Body of pancreas (tissue), 4 donors: ENCODE measurements at regions not wholly inside any gene's neighbourhood (a gene's known extent, or its start where the extent isn't known, plus 50 kb on each side); places are given as distances from the start of the nearest gene placed in this dataset.

Experiments
- ATAC-seq: fragments of 150-250 bp; one replicate; pipeline ENCODE4 v1.9.1; 2016
- DNase-seq, 4 donors: peaks; one replicate each; pipeline ENCODE4 v3.0.0-alpha.2; 2019
- H3K27ac ChIP-seq, 4 donors: fragments of 200-600 bp; sonication (generic); 1 replicate in 3 of 4; 2 replicates in 1 of 4; pipeline versions ENCODE4 v1.5.1 to v1.6.1; 2016 to 2019; ENCODE audit warnings: mild to moderate bottlenecking in 1 of 4, mixed read lengths in 1 of 4, moderate library complexity in 1 of 4
- H3K27me3 ChIP-seq, 2 donors: fragments of 200-600 bp; sonication (generic); one replicate each; pipeline ENCODE4 v1.6.0; 2016; ENCODE audit warnings: mild to moderate bottlenecking in 1 of 2
- H3K36me3 ChIP-seq, 2 donors: fragments of 200-600 bp; sonication (generic); replicated peaks in 1 of 2; 2 replicates each; pipeline ENCODE4 v1.5.1; 2016; ENCODE audit warnings: low read depth in 2 of 2; ENCODE audit not compliant: insufficient read depth in 1 of 2
- H3K4me1 ChIP-seq: fragments of 200-600 bp; sonication (generic); one replicate; pipeline ENCODE4 v1.6.0; 2016
- H3K4me3 ChIP-seq, 2 donors: fragments of 200-600 bp; sonication (generic); 1 replicate in 1 of 2; 2 replicates in 1 of 2; pipeline ENCODE4 v1.5.1; 2016 to 2019
- H3K9me3 ChIP-seq, 3 donors: fragments of 200-600 bp; sonication (generic); 1 replicate in 2 of 3; 2 replicates in 1 of 3; pipeline ENCODE4 v1.5.1; 2016
- POLR2A ChIP-seq, 3 donors: fragments of 450-650 bp; IDR thresholded peaks; one replicate each; pipeline ENCODE4 v1.6.1; 2016; ENCODE audit warnings: antibody characterized with exemption in 3 of 3, mild to moderate bottlenecking in 2 of 3
- WGBS, 2 donors: methylation state at CpG; one replicate each; pipeline ENCODE4 v1.1.5; 2017; 5-methylcytosine and 5-hydroxymethylcytosine counted together
- intact Hi-C: fragments of 100-400 bp; cut with DNase I; formaldehyde crosslinking; loops from one replicate; pipeline ENCODE4 v1.15.1; 2023
- TF ChIP-seq, protein P1 (sequence below), 7 experiments: fragments of 450-650 bp in 4 of 7; fragments of 200-600 bp in 3 of 7; sonication (generic) in 3 of 7; IDR thresholded peaks; one replicate each; pipeline ENCODE4 v1.5.1; 2016 to 2019; ENCODE audit warnings: antibody characterized with exemption in 7 of 7

DNA sequence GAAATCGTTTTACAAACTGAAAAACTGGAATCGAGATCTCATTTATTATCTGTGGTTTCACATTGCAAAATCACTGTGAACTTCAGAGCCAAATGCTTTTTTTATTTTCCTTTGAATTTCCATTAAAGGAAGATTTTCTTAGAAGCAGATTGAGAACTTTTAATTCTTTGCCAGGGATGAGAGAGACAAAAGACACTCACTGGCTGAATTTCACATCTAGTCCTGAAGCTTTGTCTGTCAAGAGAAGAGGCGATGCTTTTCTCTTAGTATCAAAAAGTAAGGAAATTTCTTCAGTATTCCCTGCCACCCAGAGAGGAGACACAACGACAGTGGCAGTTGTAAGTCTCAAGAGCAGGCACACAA is 141.8 kb downstream of the TMEM200A start:
- DNase-seq, result no peak
- WGBS, 2 donors, result 47 to 53% methylated on average over 4 of the region's 4 CpGs

DNA sequence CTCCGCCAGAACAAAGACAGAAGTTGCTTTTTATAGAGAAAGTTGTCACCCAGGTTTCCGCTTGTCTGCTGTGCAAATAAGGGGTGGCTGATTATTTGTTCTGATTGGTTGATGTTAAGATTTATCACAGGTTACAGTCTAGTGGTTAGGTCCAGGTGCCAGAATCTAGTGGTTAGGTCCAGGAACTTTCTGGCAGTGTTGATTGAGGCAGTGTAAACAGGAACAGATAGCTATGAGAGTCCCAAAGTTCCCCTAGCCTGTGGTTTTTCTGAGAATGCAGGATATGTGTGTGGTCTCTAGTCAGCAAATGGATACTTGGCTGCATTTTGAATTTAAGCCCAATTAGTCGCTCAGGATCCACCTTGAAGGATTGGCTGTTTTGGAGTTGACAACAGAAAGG is 148.0 kb downstream of the TMEM200A start:
- Histone ChIP-seq H3K36me3 (no peaks in the 10 kb centered on the region), H3K9me3 (no peaks in the 10 kb centered on the region), H3K4me3 (no peak overlapping the region), H3K27me3 (no peaks in the 10 kb centered on the region), H3K27ac (no peak overlapping the region), H3K4me1 (no peaks in the 10 kb centered on the region)
- intact Hi-C loops, result no loop called here
- DNase-seq (peak in 1 of 4 donors; percentile 17), ATAC-seq (peak; percentile 35)
- no peak for TF ChIP-seq POLR2A (IDR thresholded peaks at IDR 0.05)
- TF ChIP-seq, protein P1, sequence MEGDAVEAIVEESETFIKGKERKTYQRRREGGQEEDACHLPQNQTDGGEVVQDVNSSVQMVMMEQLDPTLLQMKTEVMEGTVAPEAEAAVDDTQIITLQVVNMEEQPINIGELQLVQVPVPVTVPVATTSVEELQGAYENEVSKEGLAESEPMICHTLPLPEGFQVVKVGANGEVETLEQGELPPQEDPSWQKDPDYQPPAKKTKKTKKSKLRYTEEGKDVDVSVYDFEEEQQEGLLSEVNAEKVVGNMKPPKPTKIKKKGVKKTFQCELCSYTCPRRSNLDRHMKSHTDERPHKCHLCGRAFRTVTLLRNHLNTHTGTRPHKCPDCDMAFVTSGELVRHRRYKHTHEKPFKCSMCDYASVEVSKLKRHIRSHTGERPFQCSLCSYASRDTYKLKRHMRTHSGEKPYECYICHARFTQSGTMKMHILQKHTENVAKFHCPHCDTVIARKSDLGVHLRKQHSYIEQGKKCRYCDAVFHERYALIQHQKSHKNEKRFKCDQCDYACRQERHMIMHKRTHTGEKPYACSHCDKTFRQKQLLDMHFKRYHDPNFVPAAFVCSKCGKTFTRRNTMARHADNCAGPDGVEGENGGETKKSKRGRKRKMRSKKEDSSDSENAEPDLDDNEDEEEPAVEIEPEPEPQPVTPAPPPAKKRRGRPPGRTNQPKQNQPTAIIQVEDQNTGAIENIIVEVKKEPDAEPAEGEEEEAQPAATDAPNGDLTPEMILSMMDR (IDR thresholded peaks at IDR 0.05), result no peak
- WGBS, 2 donors, result 22% methylated on average over 3 of the region's 3 CpGs

More for the DNA sequence above, 141.8 kb downstream of the TMEM200A start:
- intact Hi-C loops, result no loop called here
- Histone ChIP-seq H3K9me3 (no peaks in the 10 kb centered on the region), H3K4me3 (no peak overlapping the region), H3K4me1 (no peaks in the 10 kb centered on the region), H3K27me3 (no peaks in the 10 kb centered on the region), H3K27ac (no peak overlapping the region), H3K36me3 (no peaks in the 10 kb centered on the region)
- ATAC-seq, result no peak
- no peak for TF ChIP-seq POLR2A (IDR thresholded peaks at IDR 0.05)
- TF ChIP-seq, protein P1 (IDR thresholded peaks at IDR 0.05), result no peak

DNA sequence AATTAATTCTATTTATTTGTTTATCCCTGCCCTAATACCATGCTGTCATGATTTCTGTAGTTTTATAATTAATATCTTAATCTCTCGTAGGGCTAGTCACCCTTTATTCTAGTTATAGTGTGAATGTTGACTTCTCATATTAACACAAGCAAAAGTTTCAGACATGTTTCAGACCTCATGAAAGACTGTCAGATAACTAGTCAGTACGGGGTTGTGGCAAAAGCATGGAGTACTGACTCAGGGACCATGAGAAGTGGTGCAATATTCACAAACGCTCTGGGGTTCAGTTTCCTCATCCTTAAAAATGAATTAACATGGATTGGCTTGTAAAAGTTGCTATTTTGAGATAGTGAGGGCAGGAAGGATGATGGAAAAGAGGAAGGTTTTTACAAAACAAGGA is 148.9 kb downstream of the TMEM200A start:
- ATAC-seq, result no peak
- TF ChIP-seq POLR2A (IDR thresholded peaks at IDR 0.05), result no peak
- TF ChIP-seq, protein P1 (IDR thresholded peaks at IDR 0.05), result no peak
- H3K9me3 ChIP-seq, result no peaks in the 10 kb centered on the region
- DNase-seq, result no peak
- intact Hi-C loops, result no loop called here
- WGBS, 2 donors, result 47 to 68% methylated on average over 3 of the region's 3 CpGs
- no peaks in the 10 kb centered on the region for H3K4me1 ChIP-seq
- no peak overlapping the region for H3K27ac ChIP-seq
- H3K36me3 ChIP-seq, result no peaks in the 10 kb centered on the region
- no peak overlapping the region for H3K4me3 ChIP-seq
- H3K27me3 ChIP-seq, result no peaks in the 10 kb centered on the region

DNA sequence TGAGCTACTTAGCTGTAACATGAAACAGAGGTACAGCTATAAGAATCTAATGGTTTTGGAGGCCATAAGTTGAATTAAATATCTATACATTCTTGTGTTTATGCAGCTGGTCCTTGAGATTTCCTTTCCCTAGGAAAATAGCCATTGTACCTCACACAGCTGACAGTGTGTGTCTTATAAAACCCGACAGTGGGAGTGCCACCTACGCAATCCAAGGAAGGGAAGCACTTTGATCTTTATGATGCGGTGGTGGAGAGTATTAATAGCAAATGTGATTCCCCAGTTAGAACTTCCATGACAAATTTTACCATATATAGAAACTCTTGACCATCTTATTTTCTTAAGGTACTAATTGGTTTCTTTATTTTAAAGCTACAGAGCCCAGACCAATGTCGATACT is 149.5 kb downstream of the TMEM200A start:
- Histone ChIP-seq H3K4me3 (no peak overlapping the region), H3K9me3 (no peaks in the 10 kb centered on the region), H3K4me1 (no peaks in the 10 kb centered on the region), H3K27ac (no peak overlapping the region), H3K36me3 (no peaks in the 10 kb centered on the region), H3K27me3 (no peaks in the 10 kb centered on the region)
- WGBS, 2 donors, result 78 to 80% methylated on average over 4 of the region's 4 CpGs
- TF ChIP-seq POLR2A (IDR thresholded peaks at IDR 0.05), result no peak
- TF ChIP-seq, protein P1 (IDR thresholded peaks at IDR 0.05), result no peak
- no peak for ATAC-seq
- intact Hi-C loops, result no loop called here
- no peak for DNase-seq

DNA sequence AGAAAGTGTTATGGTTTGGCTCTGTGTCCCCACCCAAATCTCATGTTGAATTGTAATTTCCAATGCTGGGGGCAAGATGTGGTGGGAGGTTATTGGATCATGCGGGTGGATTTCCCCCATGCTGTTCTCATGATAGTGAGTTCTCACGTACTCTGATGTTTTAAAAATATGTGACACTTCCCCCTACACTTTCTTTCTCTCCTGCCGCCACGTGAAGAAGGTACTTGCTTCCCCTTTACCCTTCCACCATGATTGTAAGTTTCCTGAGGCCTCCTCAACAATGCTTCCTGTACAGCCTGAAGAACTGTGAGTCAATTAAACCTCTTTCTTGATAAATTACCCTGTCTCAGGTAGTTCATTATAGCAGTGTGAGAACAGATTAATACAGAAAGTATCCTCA is 150.8 kb downstream of the TMEM200A start:
- intact Hi-C loops, result no loop called here
- TF ChIP-seq, protein P1 (IDR thresholded peaks at IDR 0.05), result no peak
- WGBS, 2 donors, result 67 to 74% methylated on average over 4 of the region's 4 CpGs

More for the DNA sequence above, 150.8 kb downstream of the TMEM200A start:
- no peak for ATAC-seq
- H3K9me3 ChIP-seq, result no peaks in the 10 kb centered on the region
- no peaks in the 10 kb centered on the region for H3K36me3 ChIP-seq
- no peak overlapping the region for H3K4me3 ChIP-seq
- DNase-seq, result no peak
- no peak overlapping the region for H3K27ac ChIP-seq
- H3K27me3 ChIP-seq, result no peaks in the 10 kb centered on the region
- no peaks in the 10 kb centered on the region for H3K4me1 ChIP-seq
